ENCODE measurements at regions not wholly inside any gene's neighbourhood (a gene's known extent, or its start where the extent isn't known, plus 50 kb on each side); places are given as distances from the start of the nearest gene placed in this dataset.

- H3K4me3 ChIP-seq (ENCODE audit: low read depth, low read length): no peak overlapping the region
- no peak for TF ChIP-seq CTCF (IDR thresholded peaks at IDR 0.05; ENCODE audit: borderline replicate concordance, insufficient read depth, low read depth, low read length)
These were observed 64.4 kb upstream of the FUCA2 start for GRCh38 chr6:143575901-143576426.

GRCh38 chr6:143575440-143575839 is 63.9 kb upstream of the FUCA2 start:
- H3K4me3 ChIP-seq (ENCODE audit: low read depth, low read length): no peak overlapping the region
- TF ChIP-seq CTCF (IDR thresholded peaks at IDR 0.05; ENCODE audit: borderline replicate concordance, insufficient read depth, low read depth, low read length): peak; percentile 62

GRCh38 chr6:143570147-143570853 is 58.8 kb upstream of the FUCA2 start:
- no peak for TF ChIP-seq CTCF (IDR thresholded peaks at IDR 0.05; ENCODE audit: borderline replicate concordance, insufficient read depth, low read depth, low read length)
- H3K4me3 ChIP-seq (ENCODE audit: low read depth, low read length): no peak overlapping the region

- H3K4me3 ChIP-seq (ENCODE audit: low read depth, low read length): no peak overlapping the region
These were observed 57.5 kb upstream of the FUCA2 start for GRCh38 chr6:143569040-143569439.

GRCh38 chr6:143564484-143565017 is 53.0 kb upstream of the FUCA2 start:
- TF ChIP-seq CTCF (IDR thresholded peaks at IDR 0.05; ENCODE audit: borderline replicate concordance, insufficient read depth, low read depth, low read length): no peak

More at GRCh38 chr6:143569040-143569439, 57.5 kb upstream of the FUCA2 start:
- no peak for TF ChIP-seq CTCF (IDR thresholded peaks at IDR 0.05; ENCODE audit: borderline replicate concordance, insufficient read depth, low read depth, low read length)

GRCh38 chr6:143562143-143562542 is 50.6 kb upstream of the FUCA2 start:
- no peak overlapping the region for H3K4me3 ChIP-seq (ENCODE audit: low read depth, low read length)
- TF ChIP-seq CTCF (IDR thresholded peaks at IDR 0.05; ENCODE audit: borderline replicate concordance, insufficient read depth, low read depth, low read length): no peak

More at GRCh38 chr6:143564484-143565017, 53.0 kb upstream of the FUCA2 start:
- no peak overlapping the region for H3K4me3 ChIP-seq (ENCODE audit: low read depth, low read length)
